PC-9 (cell line): ENCODE measurements at regions not wholly inside any gene's neighbourhood (a gene's known extent, or its start where the extent isn't known, plus 50 kb on each side); places are given as distances from the start of the nearest gene placed in this dataset.

Experiments used
- BruUV-seq: library from RNA; stranded (reverse); fragments of 400-500 nt; replicated peaks from 2 replicates; lab custom pipeline; 2021; lab: Mats Ljungman, UMichigan
- CTCF ChIA-PET: fragments of 300-600 bp; sonication (Branson Sonifier 250); formaldehyde crosslinking; loops from one replicate; lab custom pipeline; 2022; ENCODE audit warnings: antibody characterized with exemption; lab: Charles Lee
- POLR2A ChIA-PET: fragments of 300-600 bp; sonication (Branson Sonifier 250); formaldehyde crosslinking; loops from one replicate; lab custom pipeline; 2022; ENCODE audit warnings: antibody characterized with exemption; ENCODE audit not compliant: unreplicated experiment; lab: Charles Lee
- DNase-seq, 2 experiments: peaks; one replicate each; pipeline versions ENCODE4 v3.0.0 to v3.0.0-alpha.2; 2015 to 2022; ENCODE audit warnings: mixed read lengths in 1 of 2
- H2AFZ ChIP-seq: fragments of 200-600 bp; sonication (generic); 2 replicates; pipeline ENCODE4 v1.8.1; 2017; ENCODE audit warnings: antibody characterized with exemption
- H3F3A ChIP-seq: fragments of 200-600 bp; sonication (generic); 2 replicates; pipeline ENCODE4 v1.8.1; 2017; ENCODE audit warnings: antibody characterized with exemption, mild to moderate bottlenecking, low read depth; ENCODE audit not compliant: insufficient read depth
- H3K27ac ChIP-seq: fragments of 200-600 bp; sonication (generic); 2 replicates; pipeline ENCODE4 v1.6.1; 2016; ENCODE audit warnings: mixed run types
- H3K27me3 ChIP-seq: fragments of 200-600 bp; sonication (generic); 2 replicates; pipeline ENCODE4 v1.6.1; 2016; ENCODE audit warnings: low read depth, mixed run types; ENCODE audit not compliant: insufficient read depth
- H3K36me3 ChIP-seq: fragments of 200-600 bp; sonication (generic); 2 replicates; pipeline ENCODE4 v1.6.1; 2016; ENCODE audit warnings: low read depth, mixed run types
- H3K4me1 ChIP-seq: fragments of 200-600 bp; sonication (generic); replicated peaks from 2 replicates; pipeline ENCODE4 v1.6.1; 2016; ENCODE audit warnings: mixed run types; ENCODE audit not compliant: insufficient read depth
- H3K4me2 ChIP-seq: fragments of 200-600 bp; sonication (generic); 2 replicates; pipeline ENCODE4 v1.6.1; 2017; ENCODE audit warnings: mixed run types
- H3K4me3 ChIP-seq: fragments of 200-600 bp; sonication (generic); 2 replicates; pipeline ENCODE4 v1.6.1; 2016; ENCODE audit warnings: mixed run types
- H3K79me2 ChIP-seq: fragments of 200-600 bp; sonication (generic); 2 replicates; pipeline ENCODE4 v1.6.1; 2017; ENCODE audit warnings: low read depth, mixed run types
- H3K9me2 ChIP-seq: fragments of 200-600 bp; sonication (generic); 2 replicates; pipeline ENCODE4 v1.8.1; 2017; ENCODE audit warnings: mild to moderate bottlenecking; ENCODE audit not compliant: insufficient read depth
- H3K9me3 ChIP-seq: fragments of 200-600 bp; sonication (generic); 2 replicates; pipeline ENCODE4 v1.8.1; 2016; ENCODE audit warnings: low read depth; ENCODE audit not compliant: insufficient read depth
- H4K20me1 ChIP-seq: fragments of 200-600 bp; sonication (generic); 2 replicates; pipeline ENCODE4 v1.8.1; 2017; ENCODE audit not compliant: insufficient read depth
- CTCF ChIP-seq: fragments of 200-600 bp; sonication (generic); conservative IDR thresholded peaks from 2 replicates; pipeline ENCODE4 v1.6.1; 2017; ENCODE audit warnings: mixed run types, antibody characterized with exemption, mild to moderate bottlenecking, moderate library complexity
- EZH2 ChIP-seq: fragments of 200-600 bp; sonication (generic); IDR thresholded peaks from 2 replicates; pipeline ENCODE4 v1.8.0; 2017; ENCODE audit warnings: antibody characterized with exemption, low read depth
- intact Hi-C: fragments of 100-400 bp; cut with micrococcal nuclease; formaldehyde crosslinking; loops from one replicate; pipeline ENCODE4 v1.10.0; 2022; ENCODE audit not compliant: unreplicated experiment

GRCh38 chr7:153430931-153431330 is 621.3 kb upstream of the DPP6 start:
- H3K9me3 ChIP-seq = no peaks in the 10 kb centered on the region
- H3K9me2 ChIP-seq = no peaks in the 10 kb centered on the region; the same call in 1 of the 2 replicates
- POLR2A ChIA-PET = no interaction called here
- no peak overlapping the region for H3K4me2 ChIP-seq
- no peaks in the 10 kb centered on the region for H3K4me1 ChIP-seq
- DNase-seq = no peak
- no peak for TF ChIP-seq CTCF
- TF ChIP-seq EZH2 = no peak
- intact Hi-C loops = no loop called here
- H4K20me1 ChIP-seq = no peaks in the 10 kb centered on the region
- CTCF ChIA-PET = no interaction called here
- no peak overlapping the region for H3K4me3 ChIP-seq
- no peaks in the 10 kb centered on the region for H3K79me2 ChIP-seq
- no peak overlapping the region for H2AFZ ChIP-seq
- no TSS peak for BruUV-seq
- H3K36me3 ChIP-seq = no peaks in the 10 kb centered on the region
- H3K27me3 ChIP-seq = peaks cover 24% of the 10 kb centered on the region
- H3K27ac ChIP-seq = no peak overlapping the region
- H3F3A ChIP-seq = no peaks in the 10 kb centered on the region

GRCh38 chr7:153432063-153432462 is 620.1 kb upstream of the DPP6 start:
- Histone ChIP-seq H3K9me3 (no peaks in the 10 kb centered on the region), H3K79me2 (no peaks in the 10 kb centered on the region), H3K4me3 (no peak overlapping the region), H3K27me3 (peaks cover 24% of the 10 kb centered on the region), H2AFZ (no peak overlapping the region), H3K4me1 (no peaks in the 10 kb centered on the region), H3K36me3 (no peaks in the 10 kb centered on the region), H3K4me2 (no peak overlapping the region), H3F3A (no peaks in the 10 kb centered on the region), H4K20me1 (no peaks in the 10 kb centered on the region), H3K9me2 (peaks cover under 1% of the 10 kb centered on the region), H3K27ac (no peak overlapping the region)
- no peak for DNase-seq
- no TSS peak for BruUV-seq
- TF ChIP-seq EZH2 = no peak
- TF ChIP-seq CTCF = 0 out of 2 replicates have a peak, but pooled peaks have one; percentile 27
- POLR2A ChIA-PET = no interaction called here
- CTCF ChIA-PET = no interaction called here
- intact Hi-C loops = no loop called here

- DNase-seq = no peak
- BruUV-seq = no TSS peak
- Histone ChIP-seq H3K4me2 (no peak overlapping the region), H3K79me2 (no peaks in the 10 kb centered on the region), H3K27ac (no peak overlapping the region), H3K4me3 (no peak overlapping the region), H2AFZ (no peak overlapping the region), H3F3A (no peaks in the 10 kb centered on the region), H3K36me3 (no peaks in the 10 kb centered on the region), H3K9me2 (peaks cover 4% of the 10 kb centered on the region), H3K4me1 (no peaks in the 10 kb centered on the region), H3K9me3 (no peaks in the 10 kb centered on the region), H3K27me3 (peaks cover 32% of the 10 kb centered on the region), H4K20me1 (no peaks in the 10 kb centered on the region)
- POLR2A ChIA-PET = no interaction called here
- intact Hi-C loops = no loop called here
- CTCF ChIA-PET = no interaction called here
- TF ChIP-seq EZH2 (no peak), CTCF (no peak)
Measured at GRCh38 chr7:153433223-153433622, 619.0 kb upstream of the DPP6 start.
